ENCODE measurements at regions not wholly inside any gene's neighbourhood (a gene's known extent, or its start where the extent isn't known, plus 50 kb on each side); places are given as distances from the start of the nearest gene placed in this dataset.

DNA sequence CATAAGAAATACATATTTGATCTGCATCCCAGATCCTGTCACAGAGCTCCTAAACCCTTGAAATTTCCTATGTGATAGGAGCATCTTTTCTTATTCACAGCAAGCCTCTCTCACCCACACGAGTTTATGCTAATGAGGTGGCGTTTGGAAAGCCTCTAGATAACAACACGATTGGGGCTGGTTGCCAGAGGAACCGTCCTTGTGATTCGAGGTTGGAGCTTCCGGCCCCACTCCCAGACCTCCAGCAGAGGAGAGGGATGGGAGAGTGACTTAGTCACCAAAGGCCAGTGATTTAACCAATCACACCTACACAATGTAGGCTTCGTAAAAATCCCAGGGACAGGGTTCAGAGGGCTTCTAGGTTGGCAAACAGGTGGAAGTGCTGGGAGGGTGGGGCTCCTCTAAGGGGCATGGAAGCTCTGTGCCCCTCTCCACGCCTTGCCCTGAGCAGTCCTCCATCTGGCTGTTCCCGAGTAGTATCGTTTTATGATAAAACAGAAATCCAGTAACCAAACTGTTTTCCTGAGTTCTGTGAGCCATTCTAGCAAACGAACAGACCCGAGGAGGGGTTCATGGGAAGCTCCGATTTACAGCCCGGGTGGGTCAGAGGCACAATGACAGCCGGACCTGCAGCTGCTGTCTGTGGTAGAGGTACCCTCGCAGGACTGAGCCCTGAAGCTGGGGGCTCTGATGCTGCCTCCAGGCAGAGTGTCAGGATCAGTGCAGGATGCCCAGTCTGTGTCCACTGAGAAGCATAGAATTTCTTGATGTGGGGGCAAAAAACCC is 238.1 kb upstream of the ARID1B start:
- H3K4me3 ChIP-seq (ENCODE audit: low read length), result no peak overlapping the region
- no peak for TF ChIP-seq ZNF274 (IDR thresholded peaks at IDR 0.05; ENCODE audit: low read depth, low read length)

DNA sequence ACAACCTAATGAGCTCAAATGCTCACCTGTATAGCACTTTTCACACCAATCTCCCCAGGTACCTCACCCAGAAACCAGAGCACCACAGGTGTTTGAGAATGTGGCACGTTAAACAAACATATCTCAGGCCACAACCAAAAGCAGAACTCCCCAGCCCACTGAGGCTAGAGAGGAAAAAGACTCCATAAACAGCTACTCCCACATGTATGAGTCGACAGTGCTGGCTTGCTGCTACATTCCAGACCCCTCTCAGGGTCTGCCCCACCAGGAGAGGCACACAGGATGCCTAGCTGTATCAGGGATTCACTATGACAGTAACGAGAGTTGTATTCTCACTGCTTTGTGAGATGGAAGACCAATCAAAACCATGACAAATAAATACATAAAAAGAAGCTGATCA is 242.6 kb upstream of the ARID1B start:
- TF ChIP-seq ZNF274 (IDR thresholded peaks at IDR 0.05; ENCODE audit: low read depth, low read length), result no peak

DNA sequence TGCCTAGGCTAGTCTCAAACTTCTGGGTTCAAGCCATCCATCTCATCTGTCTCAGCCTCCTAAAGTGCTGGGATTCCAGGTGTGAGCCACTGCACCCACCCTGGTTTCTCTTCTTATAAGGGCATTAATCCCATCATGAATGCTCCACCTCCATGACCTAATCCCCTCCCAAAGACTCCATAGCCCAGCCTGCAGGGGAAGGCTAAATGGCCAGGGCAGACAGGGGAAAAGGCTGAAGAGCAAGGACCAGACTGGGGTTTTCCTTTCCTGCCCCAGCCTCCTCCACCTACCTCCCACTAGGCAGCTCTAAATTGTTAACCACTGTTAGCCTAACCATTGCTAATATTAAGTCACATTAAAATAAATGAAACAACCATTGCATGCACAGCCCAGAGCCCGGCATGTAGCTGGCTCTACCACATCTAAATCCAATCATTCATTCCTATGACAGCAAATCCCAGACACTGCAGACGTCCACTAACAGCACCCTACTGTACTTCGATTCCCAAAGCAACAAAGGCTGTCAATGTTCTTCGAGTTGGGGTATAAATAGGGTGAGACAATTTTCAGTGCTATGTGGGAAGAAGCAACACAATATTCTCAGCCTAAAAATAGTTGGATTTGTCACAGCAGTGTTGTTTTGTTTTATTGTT is 243.2 kb upstream of the ARID1B start:
- no peak for TF ChIP-seq ZNF274 (IDR thresholded peaks at IDR 0.05; ENCODE audit: low read depth, low read length)

More for the DNA sequence above, 242.6 kb upstream of the ARID1B start:
- no peak overlapping the region for H3K4me3 ChIP-seq (ENCODE audit: low read length)

DNA sequence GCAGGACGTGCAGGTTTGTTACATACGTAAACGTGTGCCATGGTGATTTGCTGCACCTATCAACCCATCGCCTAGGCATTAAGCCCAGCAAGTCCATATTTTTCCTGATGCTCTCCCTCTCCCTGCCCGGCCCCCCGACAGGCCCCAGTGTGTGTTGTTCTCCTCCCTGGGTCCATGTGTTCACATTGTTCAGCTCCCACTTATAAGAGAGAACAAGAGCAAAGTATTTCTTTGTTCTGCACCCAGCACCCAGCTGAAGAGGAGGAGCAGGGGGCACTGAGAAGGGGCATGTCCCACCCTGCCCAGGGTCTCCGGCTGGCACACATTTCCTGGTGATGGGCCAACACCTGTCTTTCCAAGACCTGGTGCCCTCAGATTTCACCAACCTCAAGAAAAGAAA is 251.1 kb upstream of the ARID1B start:
- no peak for TF ChIP-seq ZNF274 (IDR thresholded peaks at IDR 0.05; ENCODE audit: low read depth, low read length)
- no peak overlapping the region for H3K4me3 ChIP-seq (ENCODE audit: low read length)

More for the DNA sequence above, 243.2 kb upstream of the ARID1B start:
- no peak overlapping the region for H3K4me3 ChIP-seq (ENCODE audit: low read length)

DNA sequence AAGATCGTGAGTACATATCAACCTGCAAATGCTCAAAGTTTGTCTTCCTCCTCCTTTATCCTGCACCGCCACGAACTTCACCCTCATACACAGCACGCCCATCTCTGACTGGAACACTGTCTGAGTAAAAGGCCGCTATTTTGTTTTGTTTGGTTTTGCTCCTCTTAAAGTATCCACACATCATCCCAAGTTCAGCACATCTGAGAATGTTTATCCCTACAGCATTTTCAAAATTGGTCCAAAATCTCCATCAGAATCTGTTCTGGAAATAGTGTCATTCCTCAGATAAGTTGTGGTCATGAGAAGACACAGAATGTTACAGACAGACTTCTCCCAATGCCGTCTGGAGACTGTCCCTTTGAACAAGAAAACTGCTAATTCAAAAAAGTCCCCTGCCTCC is 251.6 kb upstream of the ARID1B start:
- H3K4me3 ChIP-seq (ENCODE audit: low read length), result no peak overlapping the region
- no peak for TF ChIP-seq ZNF274 (IDR thresholded peaks at IDR 0.05; ENCODE audit: low read depth, low read length)

DNA sequence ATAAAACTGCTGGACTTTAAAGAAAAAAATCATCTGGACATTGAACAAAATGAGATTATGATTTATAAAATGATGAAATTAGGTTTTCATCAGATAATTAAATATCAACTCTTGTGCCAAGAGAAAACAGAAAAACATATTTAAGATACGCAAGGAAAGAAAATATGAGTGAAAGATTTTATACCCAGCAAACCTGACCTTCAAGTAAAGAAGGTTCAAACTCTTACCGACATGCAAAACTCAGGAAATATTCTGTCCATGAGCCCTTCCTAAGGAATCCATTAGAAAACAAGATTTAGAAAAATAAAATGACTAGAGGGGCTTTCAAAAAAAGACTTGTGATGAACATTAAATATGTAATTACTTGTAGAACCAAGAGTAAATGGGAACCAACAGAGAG is 257.2 kb upstream of the ARID1B start:
- no peak overlapping the region for H3K4me3 ChIP-seq (ENCODE audit: low read length)
- no peak for TF ChIP-seq ZNF274 (IDR thresholded peaks at IDR 0.05; ENCODE audit: low read depth, low read length)

DNA sequence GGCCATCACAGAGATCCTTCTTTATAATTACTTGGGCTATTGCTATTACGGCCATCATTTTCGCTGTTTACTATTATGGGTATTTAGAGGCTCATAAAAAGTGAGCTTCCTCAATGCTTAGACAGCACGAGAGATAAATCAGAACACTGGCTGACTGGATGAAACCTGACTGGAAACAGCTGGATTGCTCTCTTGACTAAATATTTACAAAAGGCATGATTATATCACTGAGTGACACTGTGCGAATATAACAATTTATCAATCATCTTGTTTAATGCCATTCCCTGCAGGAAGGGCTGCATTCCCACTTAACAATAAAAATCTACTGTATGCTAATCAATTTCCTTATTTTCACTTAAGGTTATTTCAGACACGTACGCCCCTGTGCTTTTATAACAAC is 260.1 kb upstream of the ARID1B start:
- no peak for TF ChIP-seq ZNF274 (IDR thresholded peaks at IDR 0.05; ENCODE audit: low read depth, low read length)
- no peak overlapping the region for H3K4me3 ChIP-seq (ENCODE audit: low read length)

DNA sequence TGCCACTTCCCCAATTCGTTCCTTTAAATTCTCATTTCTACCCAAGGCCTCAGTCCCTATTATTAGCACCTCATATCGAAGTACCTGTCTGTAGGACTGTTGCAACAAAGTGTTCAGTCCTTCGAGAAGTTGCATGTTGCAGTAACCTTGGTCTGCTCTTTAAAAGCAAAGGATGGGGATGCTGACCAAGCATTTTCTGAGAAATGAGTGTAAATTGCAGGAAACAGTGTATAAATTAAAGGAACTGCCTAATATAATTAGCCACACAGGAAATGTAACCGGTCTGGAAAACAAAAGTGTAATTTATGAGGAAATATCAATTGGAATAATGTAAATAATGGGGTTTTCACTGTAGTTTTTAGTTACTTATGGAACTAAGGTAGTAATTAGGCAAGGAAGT is 261.9 kb upstream of the ARID1B start:
- no peak overlapping the region for H3K4me3 ChIP-seq (ENCODE audit: low read length)
- no peak for TF ChIP-seq ZNF274 (IDR thresholded peaks at IDR 0.05; ENCODE audit: low read depth, low read length)

DNA sequence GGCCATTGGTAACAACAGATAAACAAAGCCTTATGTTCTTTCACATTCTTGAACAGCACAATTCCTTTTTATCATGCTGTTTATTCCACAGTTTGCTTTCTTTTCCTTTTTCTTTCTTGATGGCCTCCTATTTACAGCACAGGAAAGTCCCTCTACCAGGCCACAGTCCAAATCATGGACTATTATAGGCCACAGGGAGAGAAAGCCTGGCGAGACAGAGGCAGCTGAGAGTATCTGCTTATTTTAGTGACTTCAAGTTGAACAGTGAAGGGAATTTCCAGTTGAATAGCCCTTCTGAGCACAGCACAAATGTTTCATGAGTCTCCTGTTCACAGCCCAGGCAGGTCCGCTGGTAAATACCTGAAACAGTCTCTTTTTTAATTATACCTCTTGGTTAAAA is 263.7 kb upstream of the ARID1B start:
- no peak overlapping the region for H3K4me3 ChIP-seq (ENCODE audit: low read length)
- no peak for TF ChIP-seq ZNF274 (IDR thresholded peaks at IDR 0.05; ENCODE audit: low read depth, low read length)

DNA sequence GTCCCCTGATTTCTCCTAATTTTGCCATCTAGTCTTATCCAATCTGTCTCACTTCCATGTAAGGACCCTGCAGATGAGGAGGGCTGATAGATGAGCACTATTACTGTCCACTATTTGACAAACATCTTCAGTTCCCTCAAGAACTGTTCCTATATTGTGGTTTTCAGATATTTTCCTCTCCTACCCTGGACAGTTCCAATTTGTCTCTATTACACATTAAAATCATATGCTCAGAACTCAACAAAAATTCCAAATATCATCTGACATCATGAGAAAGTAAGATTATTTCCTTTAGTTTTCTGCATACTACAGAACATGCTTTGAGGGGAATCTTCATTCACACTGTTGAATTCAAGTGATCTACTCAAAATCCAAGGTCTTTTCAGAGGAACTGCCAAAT is 265.6 kb upstream of the ARID1B start:
- no peak for TF ChIP-seq ZNF274 (IDR thresholded peaks at IDR 0.05; ENCODE audit: low read depth, low read length)
- H3K4me3 ChIP-seq (ENCODE audit: low read length), result no peak overlapping the region

DNA sequence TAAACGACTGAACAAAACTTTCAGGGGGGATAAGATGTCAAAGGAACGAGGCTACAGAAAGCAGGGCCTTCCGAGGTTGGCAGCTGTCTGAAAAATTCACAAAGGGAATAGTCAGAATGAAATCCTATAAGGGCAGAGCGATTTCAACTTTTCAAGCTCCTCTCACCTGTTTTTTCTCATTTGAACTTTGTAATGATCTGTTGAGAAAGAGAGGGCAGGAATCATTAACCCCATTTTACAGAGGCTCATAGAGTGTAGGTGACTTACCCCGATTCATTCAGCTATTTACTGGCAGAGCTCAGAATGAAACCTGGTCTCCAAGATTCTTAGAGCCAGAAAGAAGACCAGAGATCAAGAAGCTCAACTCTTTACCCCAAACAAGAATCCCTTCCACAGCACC is 266.1 kb upstream of the ARID1B start:
- TF ChIP-seq ZNF274 (IDR thresholded peaks at IDR 0.05; ENCODE audit: low read depth, low read length), result no peak

DNA sequence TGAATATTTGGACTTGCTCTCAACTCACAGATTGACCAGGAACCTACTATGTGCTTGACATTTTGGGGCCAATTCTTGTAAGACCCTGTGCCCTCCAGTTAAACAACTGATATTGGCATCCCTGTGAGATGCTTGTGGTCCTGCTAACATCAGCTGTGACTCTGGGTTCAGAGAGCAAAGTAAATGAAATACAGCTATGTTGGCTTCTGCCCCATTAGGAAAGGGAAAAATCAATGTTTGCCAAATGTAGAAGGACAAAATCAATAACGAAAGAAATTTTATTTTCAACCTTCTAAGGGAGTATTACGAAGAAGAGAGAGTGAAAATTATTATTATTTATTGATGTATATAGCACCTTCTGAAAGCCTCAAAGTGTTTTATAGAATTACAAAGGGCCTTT is 266.9 kb upstream of the ARID1B start:
- no peak overlapping the region for H3K4me3 ChIP-seq (ENCODE audit: low read length)
- no peak for TF ChIP-seq ZNF274 (IDR thresholded peaks at IDR 0.05; ENCODE audit: low read depth, low read length)

More for the DNA sequence above, 266.1 kb upstream of the ARID1B start:
- no peak overlapping the region for H3K4me3 ChIP-seq (ENCODE audit: low read length)

DNA sequence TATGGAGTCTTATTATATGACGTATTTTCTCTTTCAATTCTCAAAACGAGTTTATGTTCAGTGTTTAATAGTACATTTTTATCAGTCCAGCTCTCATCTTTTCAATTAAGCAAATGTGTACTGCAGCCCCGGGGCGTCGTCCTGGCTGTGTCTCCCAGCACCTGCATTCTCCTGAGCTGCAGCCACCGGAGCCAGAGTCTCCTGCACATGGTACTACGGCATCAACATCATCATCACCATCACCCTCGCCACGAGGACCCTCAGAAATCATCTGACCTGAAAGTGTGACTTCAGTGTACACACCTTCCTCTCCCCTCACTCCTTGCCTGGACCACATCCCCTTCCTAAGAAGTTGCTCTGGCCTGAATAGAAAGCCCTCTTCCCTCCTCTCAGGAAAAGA is 267.7 kb upstream of the ARID1B start:
- H3K4me3 ChIP-seq (ENCODE audit: low read length), result no peak overlapping the region
- no peak for TF ChIP-seq ZNF274 (IDR thresholded peaks at IDR 0.05; ENCODE audit: low read depth, low read length)

DNA sequence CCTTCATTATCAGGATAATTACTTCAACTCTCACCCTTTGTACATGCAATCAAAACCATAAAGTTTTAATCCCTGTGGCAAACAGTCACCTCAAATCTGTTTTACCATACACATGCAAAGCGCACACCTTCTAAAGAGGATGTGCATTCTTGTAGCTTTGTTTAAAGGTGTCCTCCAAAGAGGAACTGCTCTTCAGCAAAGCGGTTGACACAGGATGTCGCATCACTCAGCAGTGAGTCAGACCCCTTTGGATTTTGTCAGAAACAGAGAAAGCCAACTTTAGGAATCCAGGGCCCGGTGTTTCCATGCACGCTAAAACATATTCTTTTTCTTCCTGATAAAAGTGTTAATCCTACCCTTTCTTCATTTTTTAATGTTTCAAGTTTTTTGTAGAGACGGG is 268.3 kb upstream of the ARID1B start:
- H3K4me3 ChIP-seq (ENCODE audit: low read length), result no peak overlapping the region
- no peak for TF ChIP-seq ZNF274 (IDR thresholded peaks at IDR 0.05; ENCODE audit: low read depth, low read length)

DNA sequence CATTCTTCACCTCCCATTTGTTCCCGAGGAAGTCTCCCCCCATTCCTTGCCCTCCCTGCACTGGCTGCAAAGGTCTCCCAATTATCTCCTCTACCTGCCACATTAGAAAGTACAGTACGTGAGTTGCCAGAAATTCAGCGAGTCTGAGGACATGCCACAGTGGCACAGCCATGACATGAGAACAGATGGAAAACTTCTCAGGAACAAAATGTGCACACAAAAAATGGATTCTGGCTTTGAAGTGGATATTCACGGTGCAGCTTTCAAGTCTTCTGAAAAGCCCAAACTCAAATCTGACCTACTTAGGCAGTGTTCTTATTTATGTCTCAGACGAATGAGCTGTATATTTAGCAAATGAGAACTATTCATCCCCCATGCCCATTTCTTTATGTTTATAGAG is 269.1 kb upstream of the ARID1B start:
- TF ChIP-seq ZNF274 (IDR thresholded peaks at IDR 0.05; ENCODE audit: low read depth, low read length), result no peak
- H3K4me3 ChIP-seq (ENCODE audit: low read length), result no peak overlapping the region
